ENCODE measurements at regions not wholly inside any gene's neighbourhood (a gene's known extent, or its start where the extent isn't known, plus 50 kb on each side); places are given as distances from the start of the nearest gene placed in this dataset.

DNA sequence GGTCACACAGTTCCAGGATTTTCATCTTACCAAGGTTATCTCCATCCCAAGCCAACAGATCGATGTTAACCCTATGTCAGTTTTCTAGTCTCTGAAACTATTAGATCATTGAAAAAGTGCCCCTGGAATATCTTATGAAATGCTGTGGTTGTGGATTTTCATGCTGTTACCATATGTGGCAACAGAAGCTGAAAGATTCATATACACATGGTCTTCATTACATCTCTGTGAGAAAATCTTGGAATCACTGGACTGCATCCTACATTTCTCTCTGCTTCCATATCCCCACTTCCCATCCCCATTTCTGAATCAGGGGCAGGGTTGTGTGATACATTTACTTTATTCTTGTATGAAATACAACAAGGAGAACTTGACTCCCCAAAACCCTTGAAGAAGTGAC lies 146.1 kb downstream of the SLC16A9 start:
- no peak overlapping the region for H3K27ac ChIP-seq
- no peak for TF ChIP-seq ZFX (IDR thresholded peaks at IDR 0.05)

DNA sequence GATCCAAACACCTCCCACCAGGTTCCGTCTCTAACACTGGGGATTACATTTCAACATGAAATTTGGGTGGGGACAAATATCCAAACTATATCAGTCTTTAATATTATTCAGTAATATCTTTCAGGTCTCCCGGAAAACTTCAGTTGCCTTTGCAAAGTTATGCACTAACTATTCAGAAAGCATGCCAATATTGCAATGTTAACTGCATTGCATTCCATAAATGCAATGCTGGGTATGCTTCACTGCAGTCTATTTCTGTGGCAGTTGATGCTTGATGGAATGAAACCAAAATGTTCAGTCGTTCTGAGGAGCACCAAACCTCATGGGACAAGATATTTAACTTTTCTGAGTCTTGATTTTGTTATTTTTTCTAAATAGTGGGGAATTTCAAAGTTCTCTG lies 147.5 kb downstream of the SLC16A9 start:
- H3K27ac ChIP-seq: no peak overlapping the region
- TF ChIP-seq, protein P1, sequence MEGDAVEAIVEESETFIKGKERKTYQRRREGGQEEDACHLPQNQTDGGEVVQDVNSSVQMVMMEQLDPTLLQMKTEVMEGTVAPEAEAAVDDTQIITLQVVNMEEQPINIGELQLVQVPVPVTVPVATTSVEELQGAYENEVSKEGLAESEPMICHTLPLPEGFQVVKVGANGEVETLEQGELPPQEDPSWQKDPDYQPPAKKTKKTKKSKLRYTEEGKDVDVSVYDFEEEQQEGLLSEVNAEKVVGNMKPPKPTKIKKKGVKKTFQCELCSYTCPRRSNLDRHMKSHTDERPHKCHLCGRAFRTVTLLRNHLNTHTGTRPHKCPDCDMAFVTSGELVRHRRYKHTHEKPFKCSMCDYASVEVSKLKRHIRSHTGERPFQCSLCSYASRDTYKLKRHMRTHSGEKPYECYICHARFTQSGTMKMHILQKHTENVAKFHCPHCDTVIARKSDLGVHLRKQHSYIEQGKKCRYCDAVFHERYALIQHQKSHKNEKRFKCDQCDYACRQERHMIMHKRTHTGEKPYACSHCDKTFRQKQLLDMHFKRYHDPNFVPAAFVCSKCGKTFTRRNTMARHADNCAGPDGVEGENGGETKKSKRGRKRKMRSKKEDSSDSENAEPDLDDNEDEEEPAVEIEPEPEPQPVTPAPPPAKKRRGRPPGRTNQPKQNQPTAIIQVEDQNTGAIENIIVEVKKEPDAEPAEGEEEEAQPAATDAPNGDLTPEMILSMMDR (conservative IDR thresholded peaks at IDR 0.05): no peak
- no peak for TF ChIP-seq ZFX (IDR thresholded peaks at IDR 0.05)

DNA sequence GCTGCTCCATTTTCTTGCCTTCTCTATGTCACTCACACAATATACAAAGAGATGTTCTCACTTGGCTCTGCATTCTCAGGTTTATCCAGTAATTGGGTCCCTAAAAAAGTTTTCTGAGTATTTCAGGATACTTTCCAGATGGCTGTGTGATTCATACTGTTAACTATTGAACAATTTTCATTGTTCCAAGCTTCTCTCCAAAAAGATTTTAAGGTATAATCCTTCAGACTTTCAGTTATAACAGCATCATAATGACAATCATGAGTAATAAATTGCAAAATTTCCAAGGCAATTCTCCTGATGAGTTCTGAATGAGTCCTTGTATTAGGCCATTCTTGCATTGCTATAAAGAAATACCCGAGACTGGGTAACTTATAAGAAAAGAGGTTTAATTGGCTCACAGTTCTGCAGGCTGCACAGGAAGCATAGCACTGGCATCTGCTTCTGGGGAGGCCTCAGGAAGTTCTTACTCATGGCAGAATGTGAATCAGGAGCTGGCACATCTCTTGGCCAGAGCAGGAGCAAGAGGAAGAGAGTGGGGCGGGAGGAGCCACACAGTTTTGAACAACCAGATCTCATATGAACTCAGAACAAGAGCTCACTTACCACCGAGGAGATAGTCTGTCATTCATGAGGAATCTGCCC lies 148.1 kb downstream of the SLC16A9 start:
- no peak overlapping the region for H3K27ac ChIP-seq
- TF ChIP-seq, protein P1 (conservative IDR thresholded peaks at IDR 0.05): no peak
- TF ChIP-seq ZFX (IDR thresholded peaks at IDR 0.05): no peak

DNA sequence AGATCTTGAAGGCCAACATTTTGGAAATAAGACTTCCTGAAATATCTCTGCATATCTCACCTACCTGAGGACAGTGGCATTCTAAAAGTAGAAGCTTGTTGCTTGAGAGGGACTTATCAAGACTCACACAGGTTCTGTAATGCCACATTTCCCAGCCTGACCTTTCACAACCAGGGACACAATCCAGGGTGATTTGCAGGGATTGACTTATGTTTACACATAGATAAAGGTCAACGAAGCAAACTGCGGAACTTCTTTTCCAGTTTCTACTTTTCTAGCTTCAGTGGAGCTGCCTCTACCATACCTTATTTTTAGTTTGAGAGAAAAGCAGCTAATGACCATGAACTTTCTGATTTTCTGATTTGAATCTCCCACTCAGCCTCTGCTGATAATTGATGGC lies 148.7 kb downstream of the SLC16A9 start:
- TF ChIP-seq, protein P1 (conservative IDR thresholded peaks at IDR 0.05): no peak
- TF ChIP-seq ZFX (IDR thresholded peaks at IDR 0.05): no peak
- H3K27ac ChIP-seq: no peak overlapping the region

DNA sequence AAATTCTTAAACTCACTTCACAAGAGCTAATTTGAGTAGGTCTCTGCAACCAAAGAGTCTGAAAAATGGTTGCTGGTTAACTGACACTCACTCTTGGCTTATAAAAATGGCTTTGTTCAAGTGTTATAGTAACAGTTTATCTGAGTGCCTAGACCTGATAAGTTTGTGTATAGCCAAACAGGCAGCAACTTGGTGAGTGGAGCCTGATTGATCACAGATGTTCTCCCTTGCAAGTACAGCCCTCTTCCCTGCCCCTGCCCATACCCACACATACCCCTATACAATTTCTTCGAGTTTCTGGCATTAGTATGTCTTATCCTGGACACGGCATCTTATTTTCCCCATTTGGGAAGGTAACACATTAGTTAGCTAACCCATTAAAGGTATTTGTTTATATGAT lies 149.5 kb downstream of the SLC16A9 start:
- H3K27ac ChIP-seq: no peak overlapping the region
- TF ChIP-seq, protein P1 (conservative IDR thresholded peaks at IDR 0.05): no peak
- no peak for TF ChIP-seq ZFX (IDR thresholded peaks at IDR 0.05)

DNA sequence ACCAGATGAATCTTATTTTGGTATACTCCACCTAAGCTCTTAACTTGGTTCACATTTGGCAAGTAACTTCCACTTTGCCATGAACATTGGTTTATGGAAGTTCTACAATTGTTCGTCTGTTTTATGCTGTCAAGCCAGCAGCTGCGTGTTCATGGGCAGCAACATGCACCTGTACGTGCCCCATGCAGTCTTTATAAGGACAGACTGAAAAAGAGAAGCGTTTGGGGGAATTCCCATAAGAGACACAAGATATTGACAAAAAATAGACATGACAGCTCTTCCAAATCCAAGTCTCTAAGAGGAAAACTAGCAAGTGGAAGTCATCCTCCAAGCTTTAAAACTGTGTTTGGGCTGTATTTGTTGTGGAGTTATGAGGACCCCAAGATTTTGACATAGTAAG lies 151.6 kb downstream of the SLC16A9 start:
- H3K27ac ChIP-seq: no peak overlapping the region
- TF ChIP-seq ZFX (IDR thresholded peaks at IDR 0.05): no peak
- TF ChIP-seq, protein P1 (conservative IDR thresholded peaks at IDR 0.05): no peak

DNA sequence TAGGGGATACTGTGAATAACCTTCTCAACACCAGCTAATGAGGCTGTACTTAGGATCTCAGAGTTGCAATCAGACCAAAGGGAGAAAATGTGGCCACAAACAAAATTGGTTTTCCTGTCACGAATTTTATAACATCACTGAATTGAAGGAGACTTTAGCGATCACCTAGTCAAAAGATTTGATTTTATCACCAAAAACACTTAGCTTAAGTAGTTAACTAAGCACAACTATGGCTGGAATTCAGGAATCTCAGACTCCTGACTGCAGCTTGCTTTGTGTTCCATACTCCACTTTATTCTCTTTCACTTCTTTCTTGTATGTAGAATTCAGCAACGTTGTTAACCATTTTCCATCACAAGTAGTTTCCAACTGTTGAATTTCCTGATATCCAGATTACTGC lies 152.0 kb downstream of the SLC16A9 start:
- no peak overlapping the region for H3K27ac ChIP-seq
- no peak for TF ChIP-seq ZFX (IDR thresholded peaks at IDR 0.05)
- TF ChIP-seq, protein P1 (conservative IDR thresholded peaks at IDR 0.05): no peak

DNA sequence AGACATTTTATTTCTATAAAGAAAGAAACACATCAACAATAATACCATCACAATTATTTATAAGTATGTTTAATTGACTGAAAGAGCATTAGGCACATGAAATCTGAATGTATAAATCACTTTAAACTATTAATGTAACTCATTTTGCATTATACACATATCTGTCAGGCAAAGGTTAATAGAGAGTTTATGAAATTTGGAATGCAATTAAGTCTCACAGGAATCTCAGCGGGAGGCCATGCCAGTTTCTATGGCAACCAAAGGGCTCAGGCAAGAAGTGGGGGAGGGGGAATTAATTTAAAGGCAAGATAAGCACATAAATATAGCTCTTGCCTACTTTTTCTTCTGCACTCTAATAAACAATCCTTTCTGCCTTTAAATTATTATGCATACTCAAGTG lies 152.6 kb downstream of the SLC16A9 start:
- no peak for TF ChIP-seq ZFX (IDR thresholded peaks at IDR 0.05)
- TF ChIP-seq, protein P1 (conservative IDR thresholded peaks at IDR 0.05): no peak
- H3K27ac ChIP-seq: no peak overlapping the region

Data from C4-2B (cell line).